Activated CD8-positive, alpha-beta T cell treated with anti-CD3 and anti-CD28 coated beads, Interleukin-2, amount 10 ng/mL, durations not matched to agents 7 days and 5 days (primary cell): ENCODE measurements at regions not wholly inside any gene's neighbourhood (a gene's known extent, or its start where the extent isn't known, plus 50 kb on each side); places are given as distances from the start of the nearest gene placed in this dataset.
"Not testable (repeated sequence)": the region's sequence is repeated elsewhere in the genome, so short reads cannot be mapped to it uniquely, and the experiment has no call there.

Experiments used
- ATAC-seq: fragments of 150-1000 bp; cut with Tn5 transposase; one replicate; pipeline ENCODE4 v1.10.0; 2021; ENCODE audit warnings: moderate library complexity
- CTCF ChIA-PET: fragments of 350-600 bp; sonication (Branson Sonifier 250); formaldehyde crosslinking; loops from one replicate; lab custom pipeline; 2021; ENCODE audit warnings: antibody characterized with exemption; lab: Charles Lee
- POLR2A ChIA-PET: fragments of 350-600 bp; sonication (Branson Sonifier 250); formaldehyde crosslinking; loops from one replicate; lab custom pipeline; 2021; ENCODE audit warnings: antibody characterized with exemption; lab: Charles Lee
- DNase-seq: peaks from one replicate; pipeline ENCODE4 v3.0.0-alpha.2; 2020
- H3K27ac Mint-ChIP-seq: one replicate; pipeline ENCODE4 v1.8.0; 2021; ENCODE audit warnings: mild to moderate bottlenecking, mixed read lengths
- H3K27me3 Mint-ChIP-seq: one replicate; pipeline ENCODE4 v1.8.0; 2021; ENCODE audit warnings: low read depth, mixed read lengths
- H3K36me3 Mint-ChIP-seq: one replicate; pipeline ENCODE4 v1.8.0; 2021; ENCODE audit warnings: low read depth, mixed read lengths
- H3K4me1 Mint-ChIP-seq: one replicate; pipeline ENCODE4 v1.8.0; 2021; ENCODE audit warnings: low read depth, mixed read lengths
- H3K4me3 Mint-ChIP-seq: one replicate; pipeline ENCODE4 v1.8.0; 2021; ENCODE audit warnings: mild to moderate bottlenecking, mixed read lengths
- H3K9me3 Mint-ChIP-seq: one replicate; pipeline ENCODE4 v1.8.0; 2022; ENCODE audit warnings: mixed read lengths; ENCODE audit not compliant: insufficient read depth

GRCh38 chr10:114872519-114873087 lies 51.0 kb downstream of the FHIP2A start:
- no peak overlapping the region for H3K27ac Mint-ChIP-seq

GRCh38 chr10:114874827-114875411 lies 53.3 kb downstream of the FHIP2A start:
- Mint-ChIP-seq H3K36me3 (no peaks in the 10 kb centered on the region), H3K9me3 (no peaks in the 10 kb centered on the region), H3K4me1 (peaks cover 14% of the 10 kb centered on the region), H3K27me3 (peaks cover 36% of the 10 kb centered on the region), H3K27ac (no peak overlapping the region), H3K4me3 (no peak overlapping the region)
- DNase-seq (peak; percentile 46), ATAC-seq (peak; percentile 79)
- CTCF ChIA-PET = interaction anchor here (0.8 to 1.0 kb wide), 2 partner anchors 39 to 571 kb away, joined by 3 to 4 read pairs; no protein-coding TSS in a partner anchor
- POLR2A ChIA-PET = no interaction called here

More at GRCh38 chr10:114872519-114873087, 51.0 kb downstream of the FHIP2A start:
- Mint-ChIP-seq H3K4me3 (no peak overlapping the region), H3K27me3 (peaks cover 32% of the 10 kb centered on the region), H3K4me1 (peaks cover 7% of the 10 kb centered on the region), H3K9me3 (no peaks in the 10 kb centered on the region), H3K36me3 (no peaks in the 10 kb centered on the region)
- ATAC-seq (no peak), DNase-seq (no peak)
- CTCF ChIA-PET = interaction anchor here (0.7 to 6.1 kb wide), 2 partner anchors 7 to 86 kb away, joined by 3 to 36 read pairs; no protein-coding TSS in a partner anchor
- POLR2A ChIA-PET = no interaction called here

GRCh38 chr10:114875590-114876081 lies 54.1 kb downstream of the FHIP2A start:
- H3K4me1 Mint-ChIP-seq = peaks cover 15% of the 10 kb centered on the region
- ATAC-seq, H3K9me3 Mint-ChIP-seq, H3K27ac Mint-ChIP-seq, POLR2A ChIA-PET, DNase-seq, H3K36me3 Mint-ChIP-seq, H3K4me3 Mint-ChIP-seq: not testable (repeated sequence)
- H3K27me3 Mint-ChIP-seq = peaks cover 34% of the 10 kb centered on the region
- CTCF ChIA-PET = interaction anchor here (1.3 to 2.6 kb wide), 4 partner anchors 11 to 254 kb away, joined by 4 to 21 read pairs (median 9); partner anchors contain the start of gene FHIP2A

- no peak overlapping the region for H3K27ac Mint-ChIP-seq
- H3K4me1 Mint-ChIP-seq = peaks cover 15% of the 10 kb centered on the region
- no peak overlapping the region for H3K4me3 Mint-ChIP-seq
- DNase-seq (no peak), ATAC-seq (no peak)
- H3K9me3 Mint-ChIP-seq = no peaks in the 10 kb centered on the region
- H3K36me3 Mint-ChIP-seq = no peaks in the 10 kb centered on the region
- ChIA-PET POLR2A (interaction anchor here (1.6 kb wide), 1 partner anchor 55 kb away, joined by 3 read pairs; the partner anchor contains the start of gene FHIP2A), CTCF (interaction anchor here (1.1 to 2.6 kb wide), 6 partner anchors 12 to 254 kb away, joined by 3 to 21 read pairs (median 4); partner anchors contain the start of gene FHIP2A)
- H3K27me3 Mint-ChIP-seq = peaks cover 34% of the 10 kb centered on the region
Measured at GRCh38 chr10:114876169-114876568, 54.6 kb downstream of the FHIP2A start.

- Mint-ChIP-seq H3K36me3 (no peaks in the 10 kb centered on the region), H3K9me3 (no peaks in the 10 kb centered on the region), H3K27ac (no peak overlapping the region), H3K27me3 (peaks cover 31% of the 10 kb centered on the region), H3K4me1 (peaks cover 15% of the 10 kb centered on the region), H3K4me3 (no peak overlapping the region)
- ChIA-PET POLR2A (interaction anchor here (1.6 kb wide), 1 partner anchor 55 kb away, joined by 3 read pairs; the partner anchor contains the start of gene FHIP2A), CTCF (interaction anchor here (0.9 to 2.6 kb wide), 16 partner anchors 11 to 329 kb away, joined by 3 to 21 read pairs (median 4); partner anchors contain the start of gene FHIP2A)
- DNase-seq (peak; percentile 55), ATAC-seq (peak; percentile 67)
Measured at GRCh38 chr10:114876602-114877300, 55.2 kb downstream of the FHIP2A start.

- no peak for DNase-seq
- ChIA-PET CTCF (interaction anchor here (0.9 to 2.6 kb wide), 14 partner anchors 10 to 329 kb away, joined by 3 to 21 read pairs (median 4); partner anchors contain the start of gene FHIP2A), POLR2A (interaction anchor here (1.6 kb wide), 1 partner anchor 56 kb away, joined by 3 read pairs; the partner anchor contains the start of gene FHIP2A)
- Mint-ChIP-seq H3K9me3 (no peaks in the 10 kb centered on the region), H3K4me3 (no peak overlapping the region), H3K27ac (no peak overlapping the region), H3K27me3 (peaks cover 32% of the 10 kb centered on the region), H3K4me1 (peaks cover 15% of the 10 kb centered on the region), H3K36me3 (no peaks in the 10 kb centered on the region)
- no peak for ATAC-seq
Measured at GRCh38 chr10:114877301-114877644, 55.7 kb downstream of the FHIP2A start.

GRCh38 chr10:114879093-114879492 lies 57.5 kb downstream of the FHIP2A start:
- Mint-ChIP-seq H3K36me3 (no peaks in the 10 kb centered on the region), H3K4me1 (peaks cover 15% of the 10 kb centered on the region), H3K27me3 (peaks cover 19% of the 10 kb centered on the region), H3K9me3 (no peaks in the 10 kb centered on the region), H3K27ac (no peak overlapping the region), H3K4me3 (no peak overlapping the region)
- ATAC-seq (no peak), DNase-seq (no peak)
- ChIA-PET CTCF (interaction anchor here (0.6 to 3.9 kb wide), 25 partner anchors 9 to 1080 kb away, joined by 3 to 36 read pairs (median 3); partner anchors contain the start of gene FHIP2A), POLR2A (no interaction called here)

GRCh38 chr10:114879541-114880158 lies 58.1 kb downstream of the FHIP2A start:
- no peak overlapping the region for H3K27ac Mint-ChIP-seq
- H3K4me1 Mint-ChIP-seq = peaks cover 15% of the 10 kb centered on the region
- ATAC-seq (peak; percentile 67), DNase-seq (peak; percentile 59)
- H3K27me3 Mint-ChIP-seq = peaks cover 19% of the 10 kb centered on the region
- no peaks in the 10 kb centered on the region for H3K9me3 Mint-ChIP-seq
- ChIA-PET POLR2A (no interaction called here), CTCF (interaction anchor here (0.7 to 3.9 kb wide), 24 partner anchors 10 to 1081 kb away, joined by 3 to 36 read pairs (median 4); partner anchors contain the start of gene FHIP2A)
- no peak overlapping the region for H3K4me3 Mint-ChIP-seq
- no peaks in the 10 kb centered on the region for H3K36me3 Mint-ChIP-seq

- ATAC-seq (no peak), DNase-seq (no peak)
- Mint-ChIP-seq H3K4me3 (no peak overlapping the region), H3K27ac (no peak overlapping the region), H3K9me3 (no peaks in the 10 kb centered on the region), H3K27me3 (peaks cover 13% of the 10 kb centered on the region), H3K36me3 (no peaks in the 10 kb centered on the region), H3K4me1 (peaks cover 8% of the 10 kb centered on the region)
- ChIA-PET POLR2A (no interaction called here), CTCF (interaction anchor here (3.9 kb wide), 1 partner anchor 12 kb away, joined by 36 read pairs; no protein-coding TSS in a partner anchor)
Measured at GRCh38 chr10:114881417-114881816, 56.6 kb upstream of the TRUB1 start.

- Mint-ChIP-seq H3K27me3 (peaks cover 12% of the 10 kb centered on the region), H3K9me3 (no peaks in the 10 kb centered on the region), H3K4me1 (peaks cover 8% of the 10 kb centered on the region), H3K36me3 (no peaks in the 10 kb centered on the region), H3K4me3 (no peak overlapping the region), H3K27ac (no peak overlapping the region)
- POLR2A ChIA-PET = interaction anchor here (0.6 kb wide), 1 partner anchor 904 kb away, joined by 4 read pairs; no protein-coding TSS in a partner anchor
- CTCF ChIA-PET = interaction anchor here (3.9 kb wide), 1 partner anchor 12 kb away, joined by 36 read pairs; no protein-coding TSS in a partner anchor
- ATAC-seq = no peak
- no peak for DNase-seq
Measured at GRCh38 chr10:114881901-114882300, 56.1 kb upstream of the TRUB1 start.

- Mint-ChIP-seq H3K4me3 (no peak overlapping the region), H3K4me1 (no peaks in the 10 kb centered on the region), H3K9me3 (no peaks in the 10 kb centered on the region), H3K27ac (no peak overlapping the region), H3K27me3 (peaks cover 4% of the 10 kb centered on the region), H3K36me3 (no peaks in the 10 kb centered on the region)
- ChIA-PET CTCF (no interaction called here), POLR2A (no interaction called here)
- ATAC-seq (no peak), DNase-seq (no peak)
Measured at GRCh38 chr10:114885443-114885842, 52.6 kb upstream of the TRUB1 start.
